Liver (tissue), 8 donors: ENCODE measurements at regions not wholly inside any gene's neighbourhood (a gene's known extent, or its start where the extent isn't known, plus 50 kb on each side); places are given as distances from the start of the nearest gene placed in this dataset.

Experiments used
- DNase-seq: peaks from one replicate; pipeline ENCODE4 v3.0.0-alpha.2; 2017; ENCODE audit warnings: low spot score
- H3K27ac ChIP-seq, 2 donors: one replicate each; pipeline ENCODE4 v1.7.0; 2013; ENCODE audit warnings: inconsistent platforms in 2 of 2, low read length in 2 of 2, control low read depth in 1 of 2, low read depth in 1 of 2, mild to moderate bottlenecking in 1 of 2
- H3K27me3 ChIP-seq, 4 donors: one replicate each; pipeline versions ENCODE4 v1.6.1 to v1.7.0; 2013; ENCODE audit warnings: low read length in 3 of 4, inconsistent platforms in 1 of 4, mild to moderate bottlenecking in 1 of 4, moderate library complexity in 1 of 4; ENCODE audit not compliant: control insufficient read depth in 4 of 4, insufficient read depth in 4 of 4
- H3K36me3 ChIP-seq, 4 donors: one replicate each; pipeline versions ENCODE4 v1.6.1 to v1.7.0; 2013; ENCODE audit warnings: low read length in 3 of 4, mild to moderate bottlenecking in 3 of 4, low read depth in 1 of 4, moderate library complexity in 1 of 4; ENCODE audit not compliant: control insufficient read depth in 4 of 4, insufficient read depth in 3 of 4
- H3K4me1 ChIP-seq, 4 donors: one replicate each; pipeline versions ENCODE4 v1.6.1 to v1.7.0; 2013; ENCODE audit warnings: low read length in 3 of 4, mild to moderate bottlenecking in 3 of 4, moderate library complexity in 1 of 4; ENCODE audit not compliant: control insufficient read depth in 4 of 4, insufficient read depth in 4 of 4
- H3K4me3 ChIP-seq, 3 donors: one replicate each; pipeline versions ENCODE4 v1.6.1 to v1.7.0; 2013; ENCODE audit warnings: low read length in 3 of 3, control low read depth in 1 of 3, low read depth in 1 of 3, mild to moderate bottlenecking in 1 of 3
- H3K9ac ChIP-seq, 2 donors: one replicate each; pipeline ENCODE4 v1.7.0; 2013; ENCODE audit warnings: low read length in 2 of 2, mild to moderate bottlenecking in 2 of 2, moderate library complexity in 2 of 2, control low read depth in 1 of 2, low read depth in 1 of 2
- H3K9me3 ChIP-seq, 4 donors: one replicate each; pipeline versions ENCODE4 v1.6.1 to v1.7.0; 2013; ENCODE audit warnings: low read length in 3 of 4; ENCODE audit not compliant: control insufficient read depth in 4 of 4
- CTCF ChIP-seq: fragments of 150-350 bp; IDR thresholded peaks from 2 replicates; pipeline ENCODE4 v1.5.1; 2017; ENCODE audit warnings: improper control_type of control experiment, low read depth, low read length; ENCODE audit not compliant: missing input control
- FOXA1 ChIP-seq: IDR thresholded peaks from 2 replicates; pipeline ENCODE4 v1.6.1; 2016; ENCODE audit warnings: antibody characterized with exemption
- GABPA ChIP-seq, 2 donors: IDR thresholded peaks in 1 of 2; conservative IDR thresholded peaks in 1 of 2; 2 replicates each; pipeline ENCODE4 v1.6.1; 2016; ENCODE audit warnings: antibody characterized with exemption in 2 of 2, mild to moderate bottlenecking in 1 of 2, moderate library complexity in 1 of 2
- HNF4A ChIP-seq, 2 donors: conservative IDR thresholded peaks; 2 replicates each; pipeline ENCODE4 v1.6.1; 2016; ENCODE audit warnings: antibody characterized with exemption in 2 of 2, mild to moderate bottlenecking in 2 of 2
- HNF4G ChIP-seq: IDR thresholded peaks from 2 replicates; pipeline ENCODE4 v1.6.1; 2016; ENCODE audit warnings: antibody characterized with exemption
- JUND ChIP-seq, 2 donors: IDR thresholded peaks; 2 replicates each; pipeline ENCODE4 v1.6.1; 2016; ENCODE audit warnings: antibody characterized with exemption in 2 of 2
- MAX ChIP-seq: IDR thresholded peaks from 2 replicates; pipeline ENCODE4 v1.6.1; 2016; ENCODE audit warnings: antibody characterized with exemption
- NR2F2 ChIP-seq: IDR thresholded peaks from 2 replicates; pipeline ENCODE4 v1.6.1; 2016; ENCODE audit warnings: antibody characterized with exemption
- RAD21 ChIP-seq, 2 donors: IDR thresholded peaks; 2 replicates each; pipeline ENCODE4 v1.6.1; 2016; ENCODE audit warnings: antibody characterized with exemption in 2 of 2, mild to moderate bottlenecking in 2 of 2
- RXRA ChIP-seq, 2 donors: IDR thresholded peaks; 2 replicates each; pipeline ENCODE4 v1.6.1; 2017 to 2018; ENCODE audit warnings: antibody characterized with exemption in 2 of 2, mild to moderate bottlenecking in 1 of 2
- SP1 ChIP-seq: IDR thresholded peaks from 2 replicates; pipeline ENCODE4 v1.6.1; 2018; ENCODE audit warnings: antibody characterized with exemption, mild to moderate bottlenecking
- TAF1 ChIP-seq: conservative IDR thresholded peaks from 2 replicates; pipeline ENCODE4 v1.6.1; 2016; ENCODE audit warnings: antibody characterized with exemption, mild to moderate bottlenecking
- YY1 ChIP-seq: IDR thresholded peaks from 2 replicates; pipeline ENCODE4 v1.6.1; 2016; ENCODE audit warnings: antibody characterized with exemption, mild to moderate bottlenecking
- WGBS: extraction: QIAGEN DNeasy Blood & Tissue Kit; methylation state at CpG from one replicate; pipeline ENCODE4 v1.1.7; 2013; 5-methylcytosine and 5-hydroxymethylcytosine counted together
- TF ChIP-seq, protein P1 (sequence below): IDR thresholded peaks from 2 replicates; pipeline ENCODE4 v1.6.1; 2016; ENCODE audit warnings: antibody characterized with exemption, mild to moderate bottlenecking
- TF ChIP-seq, protein P2 (sequence below): IDR thresholded peaks from 2 replicates; pipeline ENCODE4 v1.6.1; 2016; ENCODE audit warnings: antibody characterized with exemption
- donor health status: healthy.
- donor health status: healthy.
- donor health status: healthy.
- donor health status: healthy.
- donor health status: healthy.

- TF ChIP-seq, protein P1, sequence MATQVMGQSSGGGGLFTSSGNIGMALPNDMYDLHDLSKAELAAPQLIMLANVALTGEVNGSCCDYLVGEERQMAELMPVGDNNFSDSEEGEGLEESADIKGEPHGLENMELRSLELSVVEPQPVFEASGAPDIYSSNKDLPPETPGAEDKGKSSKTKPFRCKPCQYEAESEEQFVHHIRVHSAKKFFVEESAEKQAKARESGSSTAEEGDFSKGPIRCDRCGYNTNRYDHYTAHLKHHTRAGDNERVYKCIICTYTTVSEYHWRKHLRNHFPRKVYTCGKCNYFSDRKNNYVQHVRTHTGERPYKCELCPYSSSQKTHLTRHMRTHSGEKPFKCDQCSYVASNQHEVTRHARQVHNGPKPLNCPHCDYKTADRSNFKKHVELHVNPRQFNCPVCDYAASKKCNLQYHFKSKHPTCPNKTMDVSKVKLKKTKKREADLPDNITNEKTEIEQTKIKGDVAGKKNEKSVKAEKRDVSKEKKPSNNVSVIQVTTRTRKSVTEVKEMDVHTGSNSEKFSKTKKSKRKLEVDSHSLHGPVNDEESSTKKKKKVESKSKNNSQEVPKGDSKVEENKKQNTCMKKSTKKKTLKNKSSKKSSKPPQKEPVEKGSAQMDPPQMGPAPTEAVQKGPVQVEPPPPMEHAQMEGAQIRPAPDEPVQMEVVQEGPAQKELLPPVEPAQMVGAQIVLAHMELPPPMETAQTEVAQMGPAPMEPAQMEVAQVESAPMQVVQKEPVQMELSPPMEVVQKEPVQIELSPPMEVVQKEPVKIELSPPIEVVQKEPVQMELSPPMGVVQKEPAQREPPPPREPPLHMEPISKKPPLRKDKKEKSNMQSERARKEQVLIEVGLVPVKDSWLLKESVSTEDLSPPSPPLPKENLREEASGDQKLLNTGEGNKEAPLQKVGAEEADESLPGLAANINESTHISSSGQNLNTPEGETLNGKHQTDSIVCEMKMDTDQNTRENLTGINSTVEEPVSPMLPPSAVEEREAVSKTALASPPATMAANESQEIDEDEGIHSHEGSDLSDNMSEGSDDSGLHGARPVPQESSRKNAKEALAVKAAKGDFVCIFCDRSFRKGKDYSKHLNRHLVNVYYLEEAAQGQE: no peak
Observed at GRCh38 chr12:3974883-3975282, 101.7 kb upstream of the PARP11 start (continued).

DNA sequence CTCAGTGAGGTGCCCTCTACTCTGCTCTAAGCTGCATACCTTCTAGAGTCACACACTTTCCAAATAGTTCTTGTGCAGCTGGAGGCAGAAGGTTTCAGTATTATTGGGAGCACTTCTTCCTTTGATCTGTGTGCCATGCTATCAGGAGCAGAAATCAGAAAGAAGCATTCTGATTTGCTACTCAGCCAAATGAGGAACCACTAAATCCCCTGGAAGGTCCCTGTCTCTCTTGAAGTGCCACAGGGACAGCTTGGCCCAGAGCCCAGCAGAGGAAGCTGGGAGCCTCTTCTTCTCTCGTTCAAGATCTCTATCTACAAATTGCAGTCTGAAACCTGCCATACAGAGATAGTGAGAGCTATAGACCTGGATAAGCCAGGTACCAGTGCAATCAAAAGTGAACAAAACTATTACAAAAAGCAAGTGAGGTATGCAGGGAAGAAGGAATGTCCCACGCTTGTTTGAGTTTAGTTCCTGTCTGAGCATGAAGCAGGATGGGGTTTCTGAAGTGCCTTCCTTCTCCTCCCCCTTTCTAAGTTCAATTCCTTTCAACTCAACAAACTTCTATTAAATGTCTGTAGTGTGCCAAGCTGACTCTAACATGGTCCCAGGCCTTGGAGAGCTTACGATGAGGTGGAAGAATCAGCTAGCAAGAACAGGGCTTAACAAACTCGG lies 100.9 kb upstream of the PARP11 start:
- Histone ChIP-seq H3K4me1 (no peaks in the 10 kb centered on the region), H3K4me3 (no peak overlapping the region), H3K9me3 (no peaks in the 10 kb centered on the region), H3K9ac (no peak overlapping the region), H3K27ac (no peak overlapping the region), H3K27me3 (no peaks in the 10 kb centered on the region), H3K36me3 (no peaks in the 10 kb centered on the region)
- no peak for DNase-seq
- WGBS: 63% methylated on average over 4 of the region's 4 CpGs
- TF ChIP-seq YY1: no peak
- TF ChIP-seq RXRA (IDR thresholded peaks at IDR 0.05): peak in 1 of 2 donors; percentile 13
- TF ChIP-seq SP1: no peak
- TF ChIP-seq, protein P2, sequence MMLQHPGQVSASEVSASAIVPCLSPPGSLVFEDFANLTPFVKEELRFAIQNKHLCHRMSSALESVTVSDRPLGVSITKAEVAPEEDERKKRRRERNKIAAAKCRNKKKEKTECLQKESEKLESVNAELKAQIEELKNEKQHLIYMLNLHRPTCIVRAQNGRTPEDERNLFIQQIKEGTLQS: no peak
- TF ChIP-seq GABPA (IDR thresholded peaks at IDR 0.05 in 1 of 2, conservative IDR thresholded peaks at IDR 0.05 in 1 of 2): no peak

GRCh38 chr12:3973269-3973884 lies 100.2 kb upstream of the PARP11 start:
- no peak for DNase-seq
- TF ChIP-seq MAX (no peak), FOXA1 (no peak), HNF4A (conservative IDR thresholded peaks at IDR 0.05) (no peak), HNF4G (no peak), RAD21 (IDR thresholded peaks at IDR 0.05) (no peak), SP1 (no peak), GABPA (IDR thresholded peaks at IDR 0.05 in 1 of 2, conservative IDR thresholded peaks at IDR 0.05 in 1 of 2) (no peak), TAF1 (no peak), CTCF (no peak), JUND (IDR thresholded peaks at IDR 0.05) (no peak), NR2F2 (no peak), YY1 (no peak)
- TF ChIP-seq, protein P2: no peak
- TF ChIP-seq, protein P1: no peak

More at GRCh38 chr12:3973269-3973884, 100.2 kb upstream of the PARP11 start:
- Histone ChIP-seq H3K4me1 (no peaks in the 10 kb centered on the region), H3K9ac (no peak overlapping the region), H3K36me3 (no peaks in the 10 kb centered on the region), H3K9me3 (no peaks in the 10 kb centered on the region), H3K4me3 (no peak overlapping the region), H3K27ac (no peak overlapping the region), H3K27me3 (no peaks in the 10 kb centered on the region)
- WGBS: 86% methylated on average over 14 of the region's 14 CpGs
